GM18867 (cell line): ENCODE measurements at regions not wholly inside any gene's neighbourhood (a gene's known extent, or its start where the extent isn't known, plus 50 kb on each side); places are given as distances from the start of the nearest gene placed in this dataset.
"Not testable (repeated sequence)": the region's sequence is repeated elsewhere in the genome, so short reads cannot be mapped to it uniquely, and the experiment has no call there.

Source experiments
- ATAC-seq: cut with Tn5 transposase; IDR thresholded peaks from one replicate; pipeline ENCODE4 v1.9.1; 2021; ENCODE audit warnings: mild to moderate bottlenecking, moderate library complexity; ENCODE audit not compliant: unreplicated experiment

- no peak for ATAC-seq
These were observed 380.3 kb upstream of the SEMA3C start for GRCh38 chr7:81298951-81299666.

GRCh38 chr7:81297317-81297716 is 378.5 kb upstream of the SEMA3C start:
- ATAC-seq, result no peak

DNA sequence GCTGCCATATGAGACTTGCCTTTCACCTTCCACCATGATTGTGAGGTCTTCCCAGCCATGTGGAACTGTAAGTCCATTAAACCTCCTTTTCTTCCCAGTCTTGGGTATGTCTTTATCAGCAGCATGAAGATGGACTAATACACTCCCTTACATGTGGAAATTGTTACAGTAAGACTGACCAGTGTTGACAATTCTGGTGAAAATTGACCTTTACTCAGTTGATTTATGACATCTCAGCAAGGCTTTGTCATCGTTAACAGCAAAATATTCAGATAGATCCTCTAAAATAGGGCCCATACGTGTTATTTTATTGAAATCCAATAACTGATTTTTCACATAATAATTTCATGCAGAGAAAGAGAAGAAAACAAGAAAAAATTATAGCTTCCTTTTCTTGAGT is 377.9 kb upstream of the SEMA3C start:
- no peak for ATAC-seq

DNA sequence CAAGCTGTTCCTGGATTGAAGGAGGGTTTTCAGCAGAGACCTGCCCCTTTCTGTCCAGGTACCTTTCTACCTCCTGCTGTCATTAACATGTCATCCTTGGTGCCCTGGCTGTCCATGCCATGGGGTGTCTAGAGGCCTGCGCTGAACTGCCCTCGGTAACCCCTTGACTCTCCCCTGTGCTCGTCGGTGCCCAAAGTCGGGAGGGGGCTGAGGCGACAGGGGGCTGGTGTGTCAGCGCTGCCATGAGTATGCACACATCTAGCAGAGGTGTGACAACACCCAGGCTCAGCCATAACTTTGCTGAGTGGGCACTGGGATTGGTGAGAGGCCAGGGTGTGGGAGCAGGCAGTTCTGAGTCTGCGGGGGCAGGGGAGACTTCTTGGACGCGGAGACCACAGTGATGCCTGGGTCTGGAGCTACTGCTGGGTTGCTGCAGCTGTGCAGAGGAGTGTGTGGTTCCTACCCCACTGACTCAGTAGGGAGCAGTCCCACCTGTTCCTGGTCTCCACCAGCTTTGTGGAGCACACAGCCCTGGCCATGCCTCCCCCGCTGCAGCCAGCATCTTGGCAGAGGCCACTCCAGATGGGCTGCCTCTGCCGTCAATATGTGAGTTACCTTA is 376.2 kb upstream of the SEMA3C start:
- no peak for ATAC-seq

GRCh38 chr7:81293806-81294205 is 375.0 kb upstream of the SEMA3C start:
- no peak for ATAC-seq

- ATAC-seq, result not testable (repeated sequence)
These were observed 367.9 kb upstream of the SEMA3C start for GRCh38 chr7:81286754-81287153.

DNA sequence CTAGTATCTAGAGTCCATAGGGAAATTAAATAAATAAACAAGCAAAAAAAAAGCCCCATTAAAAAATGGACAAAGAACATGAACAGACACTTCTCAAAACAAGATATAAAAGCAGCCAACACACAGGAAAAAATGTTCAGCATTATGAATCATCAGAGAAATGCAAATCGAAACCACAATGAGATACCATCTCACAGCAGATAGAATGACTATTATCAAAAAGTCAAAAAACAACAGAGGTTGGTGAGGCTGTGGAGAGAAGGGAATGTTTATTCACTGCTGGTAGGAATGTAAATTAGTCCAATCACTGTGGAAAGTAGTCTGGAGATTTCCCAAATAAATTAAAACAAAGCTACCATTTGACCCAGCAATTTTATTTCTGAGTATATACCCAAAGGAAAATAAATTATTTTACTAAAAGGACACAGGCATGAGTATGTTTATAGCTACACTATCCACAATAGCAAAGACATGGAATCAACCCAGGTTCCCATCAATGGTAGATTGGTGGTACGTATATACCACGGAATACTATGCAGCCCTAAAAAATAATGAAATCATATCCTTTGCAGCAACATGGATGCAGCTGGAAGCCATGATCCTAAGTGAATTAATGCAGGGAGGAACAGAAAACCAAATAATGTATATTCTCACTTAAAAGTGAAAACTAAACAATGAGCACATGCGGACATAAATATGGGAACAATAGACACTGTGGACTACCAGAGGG is 366.5 kb upstream of the SEMA3C start:
- ATAC-seq, result no peak

GRCh38 chr7:81284576-81284975 is 365.7 kb upstream of the SEMA3C start:
- ATAC-seq, result no peak

- no peak for ATAC-seq
These were observed 361.7 kb upstream of the SEMA3C start for GRCh38 chr7:81280531-81280930.

GRCh38 chr7:81277691-81278090 is 358.8 kb upstream of the SEMA3C start:
- no peak for ATAC-seq

DNA sequence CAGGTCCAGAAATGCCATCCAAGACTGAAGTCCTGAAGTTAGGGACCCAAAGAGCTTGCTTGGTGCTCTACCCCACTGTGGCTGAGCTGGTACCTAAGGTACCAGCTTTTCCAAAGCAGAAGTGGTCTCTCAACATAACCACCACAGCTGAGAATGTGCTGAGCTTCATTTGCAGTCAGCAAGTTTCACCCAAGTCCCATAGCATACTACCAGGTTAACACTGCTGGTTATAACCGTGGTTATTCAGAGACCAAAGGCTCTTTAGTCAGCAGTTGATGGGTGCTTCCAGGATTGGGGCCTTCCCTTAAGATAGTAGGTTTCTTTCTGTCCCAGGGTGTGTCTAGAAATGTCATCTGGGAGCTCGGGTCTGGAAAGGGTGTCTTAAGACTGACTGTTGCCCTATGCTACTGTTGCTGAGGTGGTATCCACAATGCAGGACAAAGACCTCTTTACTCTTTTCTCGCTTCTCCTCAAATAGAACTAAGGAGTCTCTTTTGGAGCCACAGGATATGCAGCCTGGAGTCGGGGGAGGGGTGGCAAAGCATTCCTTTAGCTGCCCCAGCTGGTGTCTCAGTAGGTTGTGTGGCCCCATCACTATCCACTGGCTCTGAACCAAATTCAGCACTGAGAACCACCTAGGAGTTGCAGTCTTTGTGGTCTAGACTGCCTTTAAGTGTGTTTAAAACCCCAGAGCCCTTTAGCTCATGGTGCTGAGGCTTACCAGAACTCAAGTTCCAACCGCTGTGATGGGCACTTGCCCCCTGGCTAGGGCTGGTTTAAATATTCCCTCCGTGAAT is 354.9 kb upstream of the SEMA3C start:
- no peak for ATAC-seq

- ATAC-seq, result no peak
These were observed 353.3 kb upstream of the SEMA3C start for GRCh38 chr7:81272176-81272575.

GRCh38 chr7:81268551-81268950 is 349.7 kb upstream of the SEMA3C start:
- ATAC-seq, result no peak

DNA sequence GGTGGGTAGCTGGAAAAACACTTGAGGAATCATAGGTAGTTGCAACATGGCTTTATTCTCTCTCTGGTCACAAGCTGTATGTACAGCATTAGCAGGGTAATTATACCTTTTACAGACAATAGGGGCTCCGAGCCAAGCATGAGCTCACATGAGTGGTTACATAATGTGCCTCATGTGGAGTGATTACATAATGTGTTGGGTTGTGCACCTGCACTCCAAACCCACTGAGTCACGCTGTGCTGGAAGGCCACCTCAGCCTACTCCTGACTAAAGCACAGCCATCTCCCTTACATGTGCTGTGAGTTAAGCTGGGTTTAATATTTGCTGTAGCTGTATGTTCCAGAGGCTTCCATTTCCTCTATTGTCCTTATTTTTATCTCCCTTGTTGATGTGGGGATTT is 348.7 kb upstream of the SEMA3C start:
- no peak for ATAC-seq

DNA sequence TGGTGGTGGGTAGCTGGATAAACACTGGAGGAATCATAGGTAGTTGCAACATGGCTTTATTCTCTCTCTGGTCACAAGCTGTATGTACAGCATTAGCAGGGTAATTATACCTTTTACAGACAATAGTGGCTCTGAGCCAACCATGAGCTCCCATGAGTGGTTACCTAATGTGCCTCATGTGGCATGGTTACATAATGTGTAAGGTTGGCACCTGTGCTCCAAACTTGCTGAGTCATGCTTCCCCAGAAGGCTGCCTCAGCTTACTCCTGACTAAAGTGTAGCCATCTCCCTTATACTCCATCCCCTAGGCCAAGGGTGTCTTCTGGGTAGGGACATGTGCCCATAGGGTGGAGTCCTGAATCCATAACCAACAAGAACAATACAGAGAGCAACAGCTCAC is 345.3 kb upstream of the SEMA3C start:
- no peak for ATAC-seq

DNA sequence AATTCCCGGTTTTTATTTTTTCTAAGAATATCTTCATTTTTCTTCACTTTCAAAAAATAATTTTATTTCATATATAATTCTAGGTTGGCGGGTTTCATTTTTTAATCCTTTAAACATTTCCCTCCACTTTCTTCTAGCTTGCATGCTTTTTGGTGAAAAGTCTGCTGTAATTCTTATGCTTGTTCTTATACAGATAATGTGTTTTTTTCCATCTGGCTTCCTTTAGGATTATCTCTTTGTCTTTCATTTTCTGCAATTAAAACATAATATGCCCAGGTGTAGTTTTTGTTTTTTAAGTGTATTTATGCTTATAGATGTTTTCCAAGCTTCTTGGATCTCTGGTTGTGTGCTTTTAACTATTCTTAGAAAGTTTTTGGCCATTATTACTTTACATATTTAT is 341.3 kb upstream of the SEMA3C start:
- ATAC-seq, result no peak

- ATAC-seq, result no peak
These were observed 338.1 kb upstream of the SEMA3C start for GRCh38 chr7:81256991-81257390.

- ATAC-seq, result no peak
These were observed 329.6 kb upstream of the SEMA3C start for GRCh38 chr7:81248420-81248819.

DNA sequence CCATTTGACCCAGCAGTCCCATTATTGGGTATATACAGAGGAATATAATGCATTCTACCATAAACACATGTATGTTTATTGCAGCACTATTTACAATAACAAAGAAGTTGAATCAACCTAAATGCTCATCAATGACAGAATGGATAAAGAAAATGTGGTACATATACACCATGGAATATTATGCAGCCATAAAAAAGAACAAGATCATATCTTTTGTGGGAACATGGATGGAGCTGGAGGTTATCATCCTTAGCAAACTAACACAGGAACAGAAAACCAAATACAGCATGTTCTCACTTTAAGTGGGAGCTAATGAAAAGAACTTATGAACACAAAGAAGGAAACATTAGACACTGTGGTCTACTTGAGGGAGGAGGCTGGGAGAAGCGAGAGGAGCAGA is 328.5 kb upstream of the SEMA3C start:
- ATAC-seq, result not testable (repeated sequence)

DNA sequence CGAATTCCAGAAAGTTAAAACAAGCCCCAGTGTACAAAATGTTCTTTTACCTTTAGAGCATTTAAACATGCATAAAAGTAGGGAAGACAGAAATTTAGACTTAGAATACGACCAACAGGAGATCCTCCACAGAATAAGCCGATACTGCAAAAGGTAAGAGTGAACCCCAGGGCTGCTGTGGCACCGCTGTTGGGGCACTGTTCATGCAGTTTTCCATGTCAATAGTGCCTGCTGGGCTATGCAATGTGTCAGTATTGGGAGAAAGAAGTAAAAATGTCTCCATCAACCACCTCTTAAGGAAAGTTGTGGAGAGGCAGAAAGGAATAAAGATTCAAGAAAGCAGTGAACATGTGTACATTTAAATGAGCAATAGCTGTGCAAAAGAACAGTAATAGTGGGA is 326.5 kb upstream of the SEMA3C start:
- ATAC-seq, result no peak

- no peak for ATAC-seq
These were observed 325.4 kb upstream of the SEMA3C start for GRCh38 chr7:81244224-81244623.
